ENCODE measurements at regions not wholly inside any gene's neighbourhood (a gene's known extent, or its start where the extent isn't known, plus 50 kb on each side); places are given as distances from the start of the nearest gene placed in this dataset.

- no peaks in the 10 kb centered on the region for H3K27me3 ChIP-seq (ENCODE audit: control insufficient read depth, insufficient read depth, low read length)
- no peaks in the 10 kb centered on the region for H3K36me3 ChIP-seq (ENCODE audit: control insufficient read depth, insufficient read depth, low read length)
- WGBS (ENCODE audit: insufficient coverage, insufficient read length) = 100% methylated on average over 1 of the region's 2 CpGs
- no peak for DNase-seq (ENCODE audit: low read depth, low spot score)
- H3K4me3 ChIP-seq (ENCODE audit: low read length) = no peak overlapping the region
- no peaks in the 10 kb centered on the region for H3K4me1 ChIP-seq (ENCODE audit: control insufficient read depth, insufficient read depth, low read length)
- H3K27ac ChIP-seq (ENCODE audit: low read length) = no peak overlapping the region
- H3K9me3 ChIP-seq (ENCODE audit: control insufficient read depth, insufficient read depth, low read length) = no peaks in the 10 kb centered on the region
Observed at GRCh38 chr14:61139006-61139599, 142.0 kb downstream of the TMEM30B start.

- H3K27ac ChIP-seq (ENCODE audit: low read length) = no peak overlapping the region
- H3K27me3 ChIP-seq (ENCODE audit: control insufficient read depth, insufficient read depth, low read length) = no peaks in the 10 kb centered on the region
- no peak overlapping the region for H3K4me3 ChIP-seq (ENCODE audit: low read length)
- no peak for DNase-seq (ENCODE audit: low read depth, low spot score)
- H3K9me3 ChIP-seq (ENCODE audit: control insufficient read depth, insufficient read depth, low read length) = no peaks in the 10 kb centered on the region
- no peaks in the 10 kb centered on the region for H3K36me3 ChIP-seq (ENCODE audit: control insufficient read depth, insufficient read depth, low read length)
- no peaks in the 10 kb centered on the region for H3K4me1 ChIP-seq (ENCODE audit: control insufficient read depth, insufficient read depth, low read length)
- no CpG with 5 or more reads among the region's 6 CpGs for WGBS (ENCODE audit: insufficient coverage, insufficient read length)
Observed at GRCh38 chr14:61132894-61133293, 148.2 kb downstream of the TMEM30B start.

- H3K4me1 ChIP-seq (ENCODE audit: control insufficient read depth, insufficient read depth, low read length) = no peaks in the 10 kb centered on the region
- H3K27me3 ChIP-seq (ENCODE audit: control insufficient read depth, insufficient read depth, low read length) = no peaks in the 10 kb centered on the region
- no CpG with 5 or more reads among the region's 3 CpGs for WGBS (ENCODE audit: insufficient coverage, insufficient read length)
- no peak overlapping the region for H3K4me3 ChIP-seq (ENCODE audit: low read length)
- DNase-seq (ENCODE audit: low read depth, low spot score) = no peak
- H3K9me3 ChIP-seq (ENCODE audit: control insufficient read depth, insufficient read depth, low read length) = no peaks in the 10 kb centered on the region
- H3K36me3 ChIP-seq (ENCODE audit: control insufficient read depth, insufficient read depth, low read length) = no peaks in the 10 kb centered on the region
- no peak overlapping the region for H3K27ac ChIP-seq (ENCODE audit: low read length)
Observed at GRCh38 chr14:61132336-61132735, 148.8 kb downstream of the TMEM30B start.

- no peaks in the 10 kb centered on the region for H3K27me3 ChIP-seq (ENCODE audit: control insufficient read depth, insufficient read depth, low read length)
- no peak for DNase-seq (ENCODE audit: low read depth, low spot score)
- no CpG with 5 or more reads among the region's 10 CpGs for WGBS (ENCODE audit: insufficient coverage, insufficient read length)
- no peak overlapping the region for H3K4me3 ChIP-seq (ENCODE audit: low read length)
- H3K36me3 ChIP-seq (ENCODE audit: control insufficient read depth, insufficient read depth, low read length) = no peaks in the 10 kb centered on the region
- H3K4me1 ChIP-seq (ENCODE audit: control insufficient read depth, insufficient read depth, low read length) = no peaks in the 10 kb centered on the region
- no peaks in the 10 kb centered on the region for H3K9me3 ChIP-seq (ENCODE audit: control insufficient read depth, insufficient read depth, low read length)
- no peak overlapping the region for H3K27ac ChIP-seq (ENCODE audit: low read length)
Observed at GRCh38 chr14:61130512-61131260, 149.6 kb downstream of the SLC38A6 start.

GRCh38 chr14:61129168-61129745, 148.2 kb downstream of the SLC38A6 start:
- WGBS (ENCODE audit: insufficient coverage, insufficient read length) = no CpG with 5 or more reads among the region's 4 CpGs
- Histone ChIP-seq H3K4me3 (ENCODE audit: low read length) (no peak overlapping the region), H3K36me3 (ENCODE audit: control insufficient read depth, insufficient read depth, low read length) (no peaks in the 10 kb centered on the region), H3K9me3 (ENCODE audit: control insufficient read depth, insufficient read depth, low read length) (no peaks in the 10 kb centered on the region), H3K27me3 (ENCODE audit: control insufficient read depth, insufficient read depth, low read length) (no peaks in the 10 kb centered on the region), H3K4me1 (ENCODE audit: control insufficient read depth, insufficient read depth, low read length) (no peaks in the 10 kb centered on the region), H3K27ac (ENCODE audit: low read length) (no peak overlapping the region)
- no peak for DNase-seq (ENCODE audit: low read depth, low spot score)

- H3K9me3 ChIP-seq (ENCODE audit: control insufficient read depth, insufficient read depth, low read length) = no peaks in the 10 kb centered on the region
- no peaks in the 10 kb centered on the region for H3K27me3 ChIP-seq (ENCODE audit: control insufficient read depth, insufficient read depth, low read length)
- H3K27ac ChIP-seq (ENCODE audit: low read length) = no peak overlapping the region
- WGBS (ENCODE audit: insufficient coverage, insufficient read length) = no CpG with 5 or more reads among the region's 6 CpGs
- no peak overlapping the region for H3K4me3 ChIP-seq (ENCODE audit: low read length)
- H3K4me1 ChIP-seq (ENCODE audit: control insufficient read depth, insufficient read depth, low read length) = no peaks in the 10 kb centered on the region
- no peaks in the 10 kb centered on the region for H3K36me3 ChIP-seq (ENCODE audit: control insufficient read depth, insufficient read depth, low read length)
- no peak for DNase-seq (ENCODE audit: low read depth, low spot score)
Observed at GRCh38 chr14:61128382-61129167, 147.5 kb downstream of the SLC38A6 start.

GRCh38 chr14:61126603-61127498, 145.8 kb downstream of the SLC38A6 start:
- Histone ChIP-seq H3K9me3 (ENCODE audit: control insufficient read depth, insufficient read depth, low read length) (no peaks in the 10 kb centered on the region), H3K4me1 (ENCODE audit: control insufficient read depth, insufficient read depth, low read length) (no peaks in the 10 kb centered on the region), H3K27me3 (ENCODE audit: control insufficient read depth, insufficient read depth, low read length) (no peaks in the 10 kb centered on the region), H3K36me3 (ENCODE audit: control insufficient read depth, insufficient read depth, low read length) (no peaks in the 10 kb centered on the region), H3K27ac (ENCODE audit: low read length) (no peak overlapping the region), H3K4me3 (ENCODE audit: low read length) (no peak overlapping the region)
- 100% methylated on average over 1 of the region's 4 CpGs for WGBS (ENCODE audit: insufficient coverage, insufficient read length)
- DNase-seq (ENCODE audit: low read depth, low spot score) = no peak

- H3K4me3 ChIP-seq (ENCODE audit: low read length) = no peak overlapping the region
- WGBS (ENCODE audit: insufficient coverage, insufficient read length) = no CpG with 5 or more reads among the region's 10 CpGs
- H3K27me3 ChIP-seq (ENCODE audit: control insufficient read depth, insufficient read depth, low read length) = no peaks in the 10 kb centered on the region
- H3K4me1 ChIP-seq (ENCODE audit: control insufficient read depth, insufficient read depth, low read length) = no peaks in the 10 kb centered on the region
- no peak for DNase-seq (ENCODE audit: low read depth, low spot score)
- no peaks in the 10 kb centered on the region for H3K36me3 ChIP-seq (ENCODE audit: control insufficient read depth, insufficient read depth, low read length)
- H3K9me3 ChIP-seq (ENCODE audit: control insufficient read depth, insufficient read depth, low read length) = no peaks in the 10 kb centered on the region
- no peak overlapping the region for H3K27ac ChIP-seq (ENCODE audit: low read length)
Observed at GRCh38 chr14:61125867-61126572, 145.0 kb downstream of the SLC38A6 start.

GRCh38 chr14:61125041-61125866, 144.2 kb downstream of the SLC38A6 start:
- Histone ChIP-seq H3K27ac (ENCODE audit: low read length) (no peak overlapping the region), H3K36me3 (ENCODE audit: control insufficient read depth, insufficient read depth, low read length) (no peaks in the 10 kb centered on the region), H3K27me3 (ENCODE audit: control insufficient read depth, insufficient read depth, low read length) (no peaks in the 10 kb centered on the region), H3K4me3 (ENCODE audit: low read length) (no peak overlapping the region), H3K4me1 (ENCODE audit: control insufficient read depth, insufficient read depth, low read length) (no peaks in the 10 kb centered on the region), H3K9me3 (ENCODE audit: control insufficient read depth, insufficient read depth, low read length) (no peaks in the 10 kb centered on the region)
- DNase-seq (ENCODE audit: low read depth, low spot score) = no peak
- no CpG with 5 or more reads among the region's 10 CpGs for WGBS (ENCODE audit: insufficient coverage, insufficient read length)

Measured in iPS DF 6.9 (cell line).